Neural progenitor cell (in vitro differentiated cells): ENCODE measurements at regions not wholly inside any gene's neighbourhood (a gene's known extent, or its start where the extent isn't known, plus 50 kb on each side); places are given as distances from the start of the nearest gene placed in this dataset.

Experiments
- DNase-seq: peaks from one replicate; pipeline ENCODE4 v3.0.0-alpha.2; 2016; ENCODE audit warnings: low spot score
- H2AFZ ChIP-seq: fragments of 200-600 bp; sonication (generic); replicated peaks from 2 replicates; pipeline ENCODE4 v1.6.1; 2016; ENCODE audit warnings: antibody characterized with exemption
- H3F3A ChIP-seq: fragments of 200-600 bp; sonication (generic); 2 replicates; pipeline ENCODE4 v1.6.1; 2016; ENCODE audit warnings: antibody characterized with exemption, low read depth
- H3K27ac ChIP-seq: fragments of 200-600 bp; sonication (generic); 2 replicates; pipeline ENCODE4 v1.5.1; 2016; ENCODE audit warnings: mild to moderate bottlenecking
- H3K27me3 ChIP-seq: fragments of 200-600 bp; sonication (generic); 2 replicates; pipeline ENCODE4 v1.6.1; 2016; ENCODE audit warnings: mild to moderate bottlenecking, moderate library complexity
- H3K36me3 ChIP-seq: fragments of 200-600 bp; sonication (generic); 2 replicates; pipeline ENCODE4 v1.5.1; 2016
- H3K4me1 ChIP-seq: fragments of 200-600 bp; sonication (generic); 2 replicates; pipeline ENCODE4 v1.6.1; 2016; ENCODE audit warnings: mixed run types
- H3K4me2 ChIP-seq: fragments of 200-600 bp; sonication (generic); 2 replicates; pipeline ENCODE4 v1.6.1; 2016
- H3K4me3 ChIP-seq: fragments of 200-600 bp; sonication (generic); 2 replicates; pipeline ENCODE4 v1.5.1; 2016
- H3K79me2 ChIP-seq: fragments of 200-600 bp; sonication (generic); 2 replicates; pipeline ENCODE4 v1.6.1; 2016; ENCODE audit warnings: low read depth
- H3K9ac ChIP-seq: fragments of 200-600 bp; sonication (generic); 2 replicates; pipeline ENCODE4 v1.6.1; 2016
- H3K9me3 ChIP-seq: fragments of 200-600 bp; sonication (generic); 2 replicates; pipeline ENCODE4 v1.5.1; 2016; ENCODE audit warnings: low read depth
- H4K20me1 ChIP-seq: fragments of 200-600 bp; sonication (generic); 2 replicates; pipeline ENCODE4 v1.6.1; 2016; ENCODE audit warnings: low read depth
- H3K27ac Mint-ChIP-seq: 3 replicates; pipeline ENCODE4 v1.8.0; 2021; ENCODE audit warnings: mixed read lengths
- H3K27me3 Mint-ChIP-seq: 2 replicates; pipeline ENCODE4 v1.8.0; 2022; ENCODE audit warnings: low read depth, mild to moderate bottlenecking, inconsistent platforms, moderate library complexity, mixed read lengths; ENCODE audit not compliant: insufficient read depth
- H3K36me3 Mint-ChIP-seq: 3 replicates; pipeline ENCODE4 v1.8.0; 2021; ENCODE audit warnings: mixed read lengths
- H3K4me1 Mint-ChIP-seq: 3 replicates; pipeline ENCODE4 v1.8.0; 2021; ENCODE audit warnings: mixed read lengths
- H3K4me3 Mint-ChIP-seq: 3 replicates; pipeline ENCODE4 v1.8.0; 2021; ENCODE audit warnings: mild to moderate bottlenecking, moderate library complexity, mixed read lengths
- H3K9me3 Mint-ChIP-seq: 3 replicates; pipeline ENCODE4 v1.8.0; 2020; ENCODE audit warnings: mixed read lengths
- CTCF ChIP-seq: fragments of 200-600 bp; sonication (generic); IDR thresholded peaks from 2 replicates; pipeline ENCODE4 v1.5.1; 2017; ENCODE audit warnings: antibody characterized with exemption, mild to moderate bottlenecking
- EZH2 ChIP-seq: fragments of 200-600 bp; sonication (generic); IDR thresholded peaks from 2 replicates; pipeline ENCODE4 v1.6.1; 2017; ENCODE audit warnings: antibody characterized with exemption, mild to moderate bottlenecking, moderate library complexity
- EZH2phosphoT487 ChIP-seq: fragments of 200-600 bp; sonication (generic); IDR thresholded peaks from 2 replicates; pipeline ENCODE4 v1.6.1; 2017; ENCODE audit warnings: antibody characterized with exemption

- H3K4me3 Mint-ChIP-seq, result no peak overlapping the region
- peaks cover 54% of the 10 kb centered on the region for H3K4me1 Mint-ChIP-seq
- Histone ChIP-seq H3K27ac (no peak overlapping the region), H3K4me2 (peak overlapping the region; percentile 48), H3K79me2 (no peaks in the 10 kb centered on the region), H3K4me3 (no peak overlapping the region), H3K9ac (no peak overlapping the region), H3F3A (peaks cover 17% of the 10 kb centered on the region), H4K20me1 (peaks cover 30% of the 10 kb centered on the region), H3K4me1 (peaks cover 45% of the 10 kb centered on the region), H3K36me3 (no peaks in the 10 kb centered on the region), H3K27me3 (no peaks in the 10 kb centered on the region), H3K9me3 (no peaks in the 10 kb centered on the region), H2AFZ (no peak overlapping the region)
- no peak for TF ChIP-seq EZH2phosphoT487
- no peak for TF ChIP-seq EZH2
- no peak for TF ChIP-seq CTCF
- peaks cover 1% of the 10 kb centered on the region for H3K36me3 Mint-ChIP-seq
- no peaks in the 10 kb centered on the region for H3K9me3 Mint-ChIP-seq
- no peak for DNase-seq
- peaks cover 15% of the 10 kb centered on the region for H3K27me3 Mint-ChIP-seq
- H3K27ac Mint-ChIP-seq, result peak overlapping the region; percentile 93
Observed at GRCh38 chr22:42322562-42322926, 52.1 kb upstream of the TCF20 start.

- peaks cover 58% of the 10 kb centered on the region for H3K4me1 Mint-ChIP-seq
- peaks cover 45% of the 10 kb centered on the region for H3K4me1 ChIP-seq
- no peak overlapping the region for H2AFZ ChIP-seq
- peak overlapping the region; percentile 9 for H3K4me3 Mint-ChIP-seq
- no peaks in the 10 kb centered on the region for H3K27me3 ChIP-seq
- peaks cover 15% of the 10 kb centered on the region for H3K27me3 Mint-ChIP-seq
- H3K9ac ChIP-seq, result no peak overlapping the region
- no peaks in the 10 kb centered on the region for H3K9me3 Mint-ChIP-seq
- no peaks in the 10 kb centered on the region for H3K9me3 ChIP-seq
- H4K20me1 ChIP-seq, result peaks cover 25% of the 10 kb centered on the region
- H3K4me3 ChIP-seq, result no peak overlapping the region
- TF ChIP-seq EZH2phosphoT487, result no peak
- no peak for TF ChIP-seq CTCF
- TF ChIP-seq EZH2, result no peak
- peak overlapping the region; percentile 93 for H3K27ac Mint-ChIP-seq
- H3K36me3 ChIP-seq, result no peaks in the 10 kb centered on the region
- H3K79me2 ChIP-seq, result no peaks in the 10 kb centered on the region
- peak; percentile 76 for DNase-seq
- H3K27ac ChIP-seq, result no peak overlapping the region
- H3F3A ChIP-seq, result peaks cover 17% of the 10 kb centered on the region
- peaks cover 1% of the 10 kb centered on the region for H3K36me3 Mint-ChIP-seq
- H3K4me2 ChIP-seq, result peak overlapping the region; percentile 48
Observed at GRCh38 chr22:42321908-42322561, 51.6 kb upstream of the TCF20 start.

GRCh38 chr22:42320443-42321416 lies 50.3 kb upstream of the TCF20 start:
- H3K36me3 Mint-ChIP-seq, result peaks cover 1% of the 10 kb centered on the region
- Histone ChIP-seq H3K9ac (no peak overlapping the region), H3K36me3 (no peaks in the 10 kb centered on the region), H3K4me1 (peaks cover 45% of the 10 kb centered on the region), H3K27ac (no peak overlapping the region), H3K9me3 (no peaks in the 10 kb centered on the region), H3K27me3 (no peaks in the 10 kb centered on the region), H3F3A (peaks cover 17% of the 10 kb centered on the region), H3K4me3 (no peak overlapping the region), H3K79me2 (no peaks in the 10 kb centered on the region), H2AFZ (no peak overlapping the region), H4K20me1 (peaks cover 17% of the 10 kb centered on the region), H3K4me2 (peak overlapping the region; percentile 22)
- DNase-seq, result no peak
- TF ChIP-seq CTCF (no peak), EZH2 (no peak), EZH2phosphoT487 (no peak)
- H3K9me3 Mint-ChIP-seq, result no peaks in the 10 kb centered on the region
- H3K27me3 Mint-ChIP-seq, result peaks cover 14% of the 10 kb centered on the region
- H3K27ac Mint-ChIP-seq, result peak overlapping the region; percentile 95
- no peak overlapping the region for H3K4me3 Mint-ChIP-seq
- H3K4me1 Mint-ChIP-seq, result peaks cover 64% of the 10 kb centered on the region
